CD14-positive monocyte (primary cell): ENCODE measurements at regions not wholly inside any gene's neighbourhood (a gene's known extent, or its start where the extent isn't known, plus 50 kb on each side); places are given as distances from the start of the nearest gene placed in this dataset.
A peak's percentile ranks its signal among the peaks of the same experiment; 100 is the strongest.

Experiments
- DNase-seq, 3 donors: peaks; one replicate each; pipeline ENCODE4 v3.0.0-alpha.2; 2011 to 2022
- H2AFZ ChIP-seq: 2 replicates; pipeline ENCODE4 v1.6.0; 2012; ENCODE audit warnings: mild to moderate bottlenecking, low read depth, low read length, inconsistent platforms; ENCODE audit not compliant: insufficient read depth, poor library complexity, severe bottlenecking
- H3K27ac ChIP-seq, 2 donors: 1 replicate in 1 of 2; 2 replicates in 1 of 2; pipeline ENCODE4 v1.5.1; 2012 to 2013; ENCODE audit warnings: low read length in 2 of 2, control low read depth in 1 of 2, inconsistent platforms in 1 of 2, low read depth in 1 of 2, mild to moderate bottlenecking in 1 of 2
- H3K27me3 ChIP-seq, 2 donors: one replicate each; pipeline versions ENCODE4 v1.6.0 to v1.6.1; 2011 to 2013; ENCODE audit warnings: low read length in 2 of 2; ENCODE audit not compliant: control insufficient read depth in 2 of 2, insufficient read depth in 2 of 2
- H3K36me3 ChIP-seq, 2 donors: replicated peaks in 1 of 2; 1 replicate in 1 of 2; 2 replicates in 1 of 2; pipeline versions ENCODE4 v1.5.1 to v1.6.1; 2012 to 2013; ENCODE audit warnings: low read length in 2 of 2, control low read depth in 1 of 2, inconsistent platforms in 1 of 2, mild to moderate bottlenecking in 1 of 2; ENCODE audit not compliant: insufficient read depth in 2 of 2, control insufficient read depth in 1 of 2
- H3K4me1 ChIP-seq, 2 donors: 1 replicate in 1 of 2; 2 replicates in 1 of 2; pipeline versions ENCODE4 v1.5.1 to v1.6.1; 2012 to 2013; ENCODE audit warnings: low read length in 2 of 2, control low read depth in 1 of 2, inconsistent platforms in 1 of 2, mild to moderate bottlenecking in 1 of 2, moderate library complexity in 1 of 2; ENCODE audit not compliant: insufficient read depth in 2 of 2, control insufficient read depth in 1 of 2
- H3K4me2 ChIP-seq: replicated peaks from 2 replicates; pipeline ENCODE3; 2012; ENCODE audit warnings: low read length, moderate library complexity, mild to moderate bottlenecking; ENCODE audit not compliant: poor library complexity, severe bottlenecking; ENCODE audit errors: extremely low read depth
- H3K4me3 ChIP-seq, 3 experiments: fragments of 200-600 bp in 1 of 3; sonication (generic) in 1 of 3; replicated peaks in 1 of 3; 1 replicate in 2 of 3; 2 replicates in 1 of 3; pipeline ENCODE4 v1.5.1; 2011 to 2013; ENCODE audit warnings: low read length in 3 of 3, mild to moderate bottlenecking in 3 of 3, control low read depth in 2 of 3, low read depth in 2 of 3, inconsistent platforms in 1 of 3, moderate library complexity in 1 of 3
- H3K79me2 ChIP-seq: 2 replicates; pipeline ENCODE4 v1.6.0; 2012; ENCODE audit warnings: mild to moderate bottlenecking, control low read depth, inconsistent platforms, low read length, moderate library complexity; ENCODE audit not compliant: insufficient read depth
- H3K9ac ChIP-seq: 2 replicates; pipeline ENCODE4 v1.6.0; 2017; ENCODE audit warnings: low read length, mild to moderate bottlenecking; ENCODE audit not compliant: insufficient read depth, poor library complexity, severe bottlenecking
- H3K9me3 ChIP-seq, 2 donors: replicated peaks in 1 of 2; 1 replicate in 1 of 2; 2 replicates in 1 of 2; pipeline versions ENCODE4 v1.5.1 to v1.6.1; 2012 to 2013; ENCODE audit warnings: low read length in 2 of 2, control low read depth in 1 of 2; ENCODE audit not compliant: control insufficient read depth in 1 of 2, insufficient read depth in 1 of 2
- H4K20me1 ChIP-seq: 2 replicates; pipeline ENCODE4 v1.6.0; 2012; ENCODE audit warnings: mild to moderate bottlenecking, low read length, control low read depth, moderate library complexity; ENCODE audit not compliant: insufficient read depth
- H3K27ac Mint-ChIP-seq, 7 donors: one replicate each; pipeline ENCODE4 v1.8.0; 2020; ENCODE audit warnings: mild to moderate bottlenecking in 7 of 7, mixed read lengths in 7 of 7, moderate library complexity in 6 of 7, inconsistent platforms in 2 of 7
- H3K27me3 Mint-ChIP-seq, 3 donors: one replicate each; pipeline ENCODE4 v1.8.0; 2021 to 2022; ENCODE audit warnings: low read depth in 3 of 3, mild to moderate bottlenecking in 3 of 3, mixed read lengths in 3 of 3, moderate library complexity in 3 of 3, inconsistent platforms in 1 of 3
- H3K36me3 Mint-ChIP-seq, 2 donors: one replicate each; pipeline ENCODE4 v1.8.0; 2020; ENCODE audit warnings: mixed read lengths in 2 of 2, inconsistent platforms in 1 of 2, mild to moderate bottlenecking in 1 of 2
- H3K4me1 Mint-ChIP-seq: one replicate; pipeline ENCODE4 v1.8.0; 2020; ENCODE audit warnings: mild to moderate bottlenecking, mixed read lengths
- H3K4me3 Mint-ChIP-seq, 2 donors: one replicate each; pipeline ENCODE4 v1.8.0; 2020; ENCODE audit warnings: mild to moderate bottlenecking in 2 of 2, mixed read lengths in 2 of 2, moderate library complexity in 1 of 2
- H3K9me3 Mint-ChIP-seq, 7 donors: one replicate each; pipeline ENCODE4 v1.8.0; 2020 to 2022; ENCODE audit warnings: mixed read lengths in 7 of 7, mild to moderate bottlenecking in 6 of 7, moderate library complexity in 6 of 7, inconsistent platforms in 2 of 7
- CTCF ChIP-seq: fragments of 200-600 bp; IDR thresholded peaks from one replicate; pipeline ENCODE4 v1.8.0; 2022; ENCODE audit warnings: antibody characterized with exemption, mild to moderate bottlenecking
- WGBS: methylation state at CpG from one replicate; pipeline ENCODE4 v1.1.5; 2013; ENCODE audit warnings: missing lambda C conversion rate; ENCODE audit not compliant: insufficient coverage; 5-methylcytosine and 5-hydroxymethylcytosine counted together
- intact Hi-C, 2 donors: fragments of 100-400 bp; cut with micrococcal nuclease; formaldehyde crosslinking; loops; one replicate each; pipeline versions ENCODE4 v1.15.0 to v1.15.1; 2023

- H3K36me3 ChIP-seq, result no peaks in the 10 kb centered on the region
- peaks cover 26% of the 10 kb centered on the region for H3K4me1 Mint-ChIP-seq
- no peaks in the 10 kb centered on the region for H3K27me3 ChIP-seq
- H3K4me2 ChIP-seq, result peak overlapping the region; percentile 41
- peaks cover 0 to 2% (median 0%) of the 10 kb centered on the region in 3 donors for H3K27me3 Mint-ChIP-seq
- DNase-seq, result no peak
- intact Hi-C loops, result no loop called here
- peaks cover 25% of the 10 kb centered on the region in 2 donors for H3K4me1 ChIP-seq
- peak overlapping the region in 5 of 7 donors; percentile 43 to 89 (median 53) for H3K27ac Mint-ChIP-seq
- peaks cover 0 to 5% (median 0%) of the 10 kb centered on the region in 7 donors for H3K9me3 Mint-ChIP-seq
- WGBS, result 100% methylated on average over 1 of the region's 8 CpGs
- H3K4me3 Mint-ChIP-seq, result no peak overlapping the region
- TF ChIP-seq CTCF, result no peak
- no peak overlapping the region for H3K9ac ChIP-seq
- no peaks in the 10 kb centered on the region for H3K9me3 ChIP-seq
- no peaks in the 10 kb centered on the region for H4K20me1 ChIP-seq
- H3K4me3 ChIP-seq, result no peak overlapping the region
- no peaks in the 10 kb centered on the region for H3K36me3 Mint-ChIP-seq
- H3K27ac ChIP-seq, result peak overlapping the region; percentile 3 to 17
- no peaks in the 10 kb centered on the region for H3K79me2 ChIP-seq
- no peak overlapping the region for H2AFZ ChIP-seq
These were observed 482.2 kb upstream of the KLF6 start for GRCh38 chr10:4267086-4267773.

- no peak overlapping the region for H2AFZ ChIP-seq
- H3K9ac ChIP-seq, result no peak overlapping the region
- peak; percentile 42 to 77 (median 52) for DNase-seq
- peaks cover 0 to 5% (median 0%) of the 10 kb centered on the region in 7 donors for H3K9me3 Mint-ChIP-seq
- H3K27me3 ChIP-seq, result no peaks in the 10 kb centered on the region
- no peaks in the 10 kb centered on the region for H3K36me3 Mint-ChIP-seq
- H3K27ac ChIP-seq, result peak overlapping the region in 1 of 2 donors; percentile 3
- H3K79me2 ChIP-seq, result no peaks in the 10 kb centered on the region
- 22% methylated on average over 3 of the region's 4 CpGs for WGBS
- intact Hi-C loops, result no loop called here
- H3K4me1 Mint-ChIP-seq, result peaks cover 26% of the 10 kb centered on the region
- H3K36me3 ChIP-seq, result no peaks in the 10 kb centered on the region
- no peak overlapping the region for H3K4me3 ChIP-seq
- H4K20me1 ChIP-seq, result no peaks in the 10 kb centered on the region
- no peak overlapping the region for H3K4me3 Mint-ChIP-seq
- H3K4me2 ChIP-seq, result peak overlapping the region; percentile 41
- no peaks in the 10 kb centered on the region for H3K9me3 ChIP-seq
- peaks cover 0 to 4% (median 2%) of the 10 kb centered on the region in 3 donors for H3K27me3 Mint-ChIP-seq
- peaks cover 25% of the 10 kb centered on the region in 2 donors for H3K4me1 ChIP-seq
- no peak for TF ChIP-seq CTCF
- H3K27ac Mint-ChIP-seq, result peak overlapping the region in 5 of 7 donors; percentile 52 to 89 (median 69)
These were observed 481.5 kb upstream of the KLF6 start for GRCh38 chr10:4266416-4267085.
